Neural cell (in vitro differentiated cells): ENCODE measurements at regions not wholly inside any gene's neighbourhood (a gene's known extent, or its start where the extent isn't known, plus 50 kb on each side); places are given as distances from the start of the nearest gene placed in this dataset.

Source experiments
- H2AFZ ChIP-seq: fragments of 200-600, 300-800 bp; sonication (generic), shearing (Covaris generic); 2 replicates; pipeline ENCODE4 v1.6.0; 2014; ENCODE audit warnings: low read depth, mild to moderate bottlenecking, antibody characterized with exemption, low read length, moderate library complexity
- H3F3A ChIP-seq: fragments of 200-600 bp; shearing (Covaris generic); 2 replicates; pipeline ENCODE4 v1.6.1; 2016; ENCODE audit warnings: mild to moderate bottlenecking, moderate library complexity, mixed read lengths, antibody characterized with exemption, low read length; ENCODE audit not compliant: insufficient read depth, poor library complexity, severe bottlenecking
- H3K27ac ChIP-seq: fragments of 200-600, 300-800 bp; sonication (generic), shearing (Covaris generic); 2 replicates; pipeline ENCODE4 v1.5.1; 2014; ENCODE audit warnings: mild to moderate bottlenecking, low read length, moderate library complexity
- H3K27me3 ChIP-seq: fragments of 300-800, 200-600 bp; sonication (generic), shearing (Covaris generic); 2 replicates; pipeline ENCODE4 v1.6.0; 2014; ENCODE audit warnings: mild to moderate bottlenecking, low read depth, low read length, moderate library complexity; ENCODE audit not compliant: insufficient read depth
- H3K36me3 ChIP-seq: fragments of 300-800, 200-600 bp; sonication (generic), shearing (Covaris generic); 2 replicates; pipeline ENCODE4 v1.5.1; 2014; ENCODE audit warnings: mild to moderate bottlenecking, antibody characterized with exemption, low read length, moderate library complexity; ENCODE audit not compliant: insufficient read depth
- H3K4me2 ChIP-seq: fragments of 300-800, 200-600 bp; sonication (generic), shearing (Covaris generic); 2 replicates; pipeline ENCODE4 v1.6.0; 2014; ENCODE audit warnings: mild to moderate bottlenecking, low read length
- H3K4me3 ChIP-seq: fragments of 300-800, 200-600 bp; sonication (generic), shearing (Covaris generic); 2 replicates; pipeline ENCODE4 v1.5.1; 2014; ENCODE audit warnings: mild to moderate bottlenecking, low read length, moderate library complexity
- H3K79me2 ChIP-seq: fragments of 200-600 bp; shearing (Covaris generic); replicated peaks from 2 replicates; pipeline ENCODE4 v1.6.0; 2014; ENCODE audit warnings: mild to moderate bottlenecking, low read length, moderate library complexity; ENCODE audit not compliant: insufficient read depth
- H3K9ac ChIP-seq: fragments of 300-800, 200-600 bp; sonication (generic), shearing (Covaris generic); 2 replicates; pipeline ENCODE4 v1.6.1; 2016; ENCODE audit warnings: mild to moderate bottlenecking, low read length, mixed read lengths
- H3K9me2 ChIP-seq: fragments of 200-600 bp; shearing (Covaris generic); 2 replicates; pipeline ENCODE4 v1.6.1; 2016; ENCODE audit warnings: mild to moderate bottlenecking, low read length, mixed read lengths; ENCODE audit not compliant: insufficient read depth
- H3K9me3 ChIP-seq: fragments of 200-600, 300-800 bp; sonication (generic), shearing (Covaris generic); 2 replicates; pipeline ENCODE4 v1.6.1; 2016; ENCODE audit warnings: mild to moderate bottlenecking, mixed run types, low read length, moderate library complexity, mixed read lengths
- H4K20me1 ChIP-seq: fragments of 200-600 bp; shearing (Covaris generic); 2 replicates; pipeline ENCODE4 v1.6.1; 2016; ENCODE audit warnings: mild to moderate bottlenecking, mixed run types; ENCODE audit not compliant: insufficient read depth
- EP300 ChIP-seq: fragments of 450-650 bp; conservative IDR thresholded peaks from 2 replicates; pipeline ENCODE4 v1.6.1; 2014; ENCODE audit warnings: antibody characterized with exemption, mild to moderate bottlenecking, moderate library complexity; ENCODE audit not compliant: poor library complexity, severe bottlenecking
- EZH2 ChIP-seq: fragments of 200-600, 300-800 bp; shearing (Covaris generic), sonication (generic); IDR thresholded peaks from 2 replicates; pipeline ENCODE4 v1.6.1; 2014; ENCODE audit warnings: antibody characterized with exemption, low read length, borderline replicate concordance, mild to moderate bottlenecking; ENCODE audit not compliant: insufficient read depth, poor library complexity, severe bottlenecking
- MXI1 ChIP-seq: fragments of 450-650 bp; conservative IDR thresholded peaks from 2 replicates; pipeline ENCODE4 v1.6.1; 2014; ENCODE audit warnings: antibody characterized with exemption, mild to moderate bottlenecking; ENCODE audit not compliant: poor library complexity, severe bottlenecking
- POLR2AphosphoS5 ChIP-seq: IDR thresholded peaks from 2 replicates; pipeline ENCODE4 v1.6.1; 2012
- RAD21 ChIP-seq: fragments of 450-650 bp; conservative IDR thresholded peaks from 2 replicates; pipeline ENCODE4 v1.6.1; 2014; ENCODE audit warnings: antibody characterized with exemption, mild to moderate bottlenecking, moderate library complexity
- SMC3 ChIP-seq: fragments of 450-650 bp; conservative IDR thresholded peaks from 2 replicates; pipeline ENCODE4 v1.6.1; 2014; ENCODE audit warnings: antibody characterized with exemption, mild to moderate bottlenecking, moderate library complexity; ENCODE audit not compliant: poor library complexity
- TAF1 ChIP-seq: IDR thresholded peaks from 2 replicates; pipeline ENCODE4 v1.6.1; 2012; ENCODE audit warnings: low read depth
- TF ChIP-seq, protein P1 (sequence below): fragments of 450-650 bp; IDR thresholded peaks from 2 replicates; pipeline ENCODE4 v1.5.1; 2014; ENCODE audit warnings: antibody characterized with exemption, mild to moderate bottlenecking, moderate library complexity; ENCODE audit not compliant: poor library complexity, severe bottlenecking
- TF ChIP-seq, protein P2 (sequence below): IDR thresholded peaks from 2 replicates; pipeline ENCODE4 v1.6.1; 2012; ENCODE audit warnings: borderline replicate concordance

DNA sequence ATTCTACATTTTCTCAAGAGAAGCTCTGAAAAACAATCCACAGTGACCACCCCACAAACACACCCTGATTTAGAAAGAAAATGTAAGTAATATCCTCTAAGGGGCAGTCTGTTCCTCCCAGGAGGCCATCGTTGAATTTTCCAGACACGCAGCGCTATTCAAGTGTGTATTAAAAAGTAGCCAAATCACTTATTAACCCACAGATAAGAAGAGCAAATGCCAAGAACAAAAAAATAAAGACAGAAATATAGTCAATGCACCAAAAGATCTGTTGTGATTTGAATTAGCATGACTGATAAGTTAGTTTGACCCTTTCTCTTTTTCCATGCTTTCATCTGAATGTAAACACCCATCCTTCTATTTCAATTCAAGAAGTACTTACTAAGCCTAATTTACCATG, 622.8 kb upstream of the ZNF385D start:
- Histone ChIP-seq H3K27me3 (peaks cover 44% of the 10 kb centered on the region), H3F3A (no peaks in the 10 kb centered on the region), H3K79me2 (no peaks in the 10 kb centered on the region), H3K27ac (no peak overlapping the region), H3K9me3 (no peaks in the 10 kb centered on the region), H3K36me3 (no peaks in the 10 kb centered on the region), H2AFZ (no peak overlapping the region), H3K9ac (no peak overlapping the region), H3K4me2 (no peak overlapping the region), H4K20me1 (no peaks in the 10 kb centered on the region), H3K4me3 (no peak overlapping the region), H3K9me2 (no peaks in the 10 kb centered on the region)
- no peak for TF ChIP-seq MXI1
- no peak for TF ChIP-seq SMC3
- no peak for TF ChIP-seq RAD21
- no peak for TF ChIP-seq TAF1
- TF ChIP-seq, protein P1, sequence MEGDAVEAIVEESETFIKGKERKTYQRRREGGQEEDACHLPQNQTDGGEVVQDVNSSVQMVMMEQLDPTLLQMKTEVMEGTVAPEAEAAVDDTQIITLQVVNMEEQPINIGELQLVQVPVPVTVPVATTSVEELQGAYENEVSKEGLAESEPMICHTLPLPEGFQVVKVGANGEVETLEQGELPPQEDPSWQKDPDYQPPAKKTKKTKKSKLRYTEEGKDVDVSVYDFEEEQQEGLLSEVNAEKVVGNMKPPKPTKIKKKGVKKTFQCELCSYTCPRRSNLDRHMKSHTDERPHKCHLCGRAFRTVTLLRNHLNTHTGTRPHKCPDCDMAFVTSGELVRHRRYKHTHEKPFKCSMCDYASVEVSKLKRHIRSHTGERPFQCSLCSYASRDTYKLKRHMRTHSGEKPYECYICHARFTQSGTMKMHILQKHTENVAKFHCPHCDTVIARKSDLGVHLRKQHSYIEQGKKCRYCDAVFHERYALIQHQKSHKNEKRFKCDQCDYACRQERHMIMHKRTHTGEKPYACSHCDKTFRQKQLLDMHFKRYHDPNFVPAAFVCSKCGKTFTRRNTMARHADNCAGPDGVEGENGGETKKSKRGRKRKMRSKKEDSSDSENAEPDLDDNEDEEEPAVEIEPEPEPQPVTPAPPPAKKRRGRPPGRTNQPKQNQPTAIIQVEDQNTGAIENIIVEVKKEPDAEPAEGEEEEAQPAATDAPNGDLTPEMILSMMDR: no peak
- TF ChIP-seq POLR2AphosphoS5: no peak
- TF ChIP-seq, protein P2, sequence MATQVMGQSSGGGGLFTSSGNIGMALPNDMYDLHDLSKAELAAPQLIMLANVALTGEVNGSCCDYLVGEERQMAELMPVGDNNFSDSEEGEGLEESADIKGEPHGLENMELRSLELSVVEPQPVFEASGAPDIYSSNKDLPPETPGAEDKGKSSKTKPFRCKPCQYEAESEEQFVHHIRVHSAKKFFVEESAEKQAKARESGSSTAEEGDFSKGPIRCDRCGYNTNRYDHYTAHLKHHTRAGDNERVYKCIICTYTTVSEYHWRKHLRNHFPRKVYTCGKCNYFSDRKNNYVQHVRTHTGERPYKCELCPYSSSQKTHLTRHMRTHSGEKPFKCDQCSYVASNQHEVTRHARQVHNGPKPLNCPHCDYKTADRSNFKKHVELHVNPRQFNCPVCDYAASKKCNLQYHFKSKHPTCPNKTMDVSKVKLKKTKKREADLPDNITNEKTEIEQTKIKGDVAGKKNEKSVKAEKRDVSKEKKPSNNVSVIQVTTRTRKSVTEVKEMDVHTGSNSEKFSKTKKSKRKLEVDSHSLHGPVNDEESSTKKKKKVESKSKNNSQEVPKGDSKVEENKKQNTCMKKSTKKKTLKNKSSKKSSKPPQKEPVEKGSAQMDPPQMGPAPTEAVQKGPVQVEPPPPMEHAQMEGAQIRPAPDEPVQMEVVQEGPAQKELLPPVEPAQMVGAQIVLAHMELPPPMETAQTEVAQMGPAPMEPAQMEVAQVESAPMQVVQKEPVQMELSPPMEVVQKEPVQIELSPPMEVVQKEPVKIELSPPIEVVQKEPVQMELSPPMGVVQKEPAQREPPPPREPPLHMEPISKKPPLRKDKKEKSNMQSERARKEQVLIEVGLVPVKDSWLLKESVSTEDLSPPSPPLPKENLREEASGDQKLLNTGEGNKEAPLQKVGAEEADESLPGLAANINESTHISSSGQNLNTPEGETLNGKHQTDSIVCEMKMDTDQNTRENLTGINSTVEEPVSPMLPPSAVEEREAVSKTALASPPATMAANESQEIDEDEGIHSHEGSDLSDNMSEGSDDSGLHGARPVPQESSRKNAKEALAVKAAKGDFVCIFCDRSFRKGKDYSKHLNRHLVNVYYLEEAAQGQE: no peak
- TF ChIP-seq EP300: no peak
- TF ChIP-seq EZH2: no peak

DNA sequence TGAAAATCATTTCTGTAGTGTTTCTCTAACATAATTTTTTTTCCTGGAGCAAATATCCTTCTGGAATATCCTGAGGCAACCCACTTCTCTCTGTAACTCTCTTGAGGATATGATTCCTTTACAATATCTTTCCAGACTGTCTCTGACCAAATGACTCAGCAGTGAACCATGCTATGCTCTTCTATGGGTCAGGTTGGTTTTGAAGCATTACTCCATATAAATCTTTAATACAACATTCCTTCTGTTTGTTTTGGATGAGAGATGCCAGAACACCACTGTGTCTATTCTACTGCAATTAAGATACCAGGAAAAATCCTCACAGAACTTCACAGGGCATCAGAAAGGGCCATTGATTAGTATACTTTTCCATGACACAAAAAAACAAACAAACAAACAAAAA, 626.4 kb upstream of the ZNF385D start:
- peaks cover 23% of the 10 kb centered on the region for H3K27me3 ChIP-seq
- no peak overlapping the region for H3K4me3 ChIP-seq
- H4K20me1 ChIP-seq: no peaks in the 10 kb centered on the region
- TF ChIP-seq TAF1: no peak
- TF ChIP-seq EP300: no peak
- no peak for TF ChIP-seq MXI1
- TF ChIP-seq RAD21: no peak
- TF ChIP-seq POLR2AphosphoS5: no peak
- TF ChIP-seq, protein P1: no peak
- TF ChIP-seq SMC3: no peak
- TF ChIP-seq, protein P2: no peak
- TF ChIP-seq EZH2: no peak
- no peaks in the 10 kb centered on the region for H3F3A ChIP-seq
- H3K9me2 ChIP-seq: no peaks in the 10 kb centered on the region
- no peaks in the 10 kb centered on the region for H3K9me3 ChIP-seq
- H3K79me2 ChIP-seq: no peaks in the 10 kb centered on the region
- H2AFZ ChIP-seq: no peak overlapping the region
- no peaks in the 10 kb centered on the region for H3K36me3 ChIP-seq
- H3K9ac ChIP-seq: no peak overlapping the region
- H3K27ac ChIP-seq: no peak overlapping the region
- no peak overlapping the region for H3K4me2 ChIP-seq
